ENCODE measurements at regions not wholly inside any gene's neighbourhood (a gene's known extent, or its start where the extent isn't known, plus 50 kb on each side); places are given as distances from the start of the nearest gene placed in this dataset.

DNA sequence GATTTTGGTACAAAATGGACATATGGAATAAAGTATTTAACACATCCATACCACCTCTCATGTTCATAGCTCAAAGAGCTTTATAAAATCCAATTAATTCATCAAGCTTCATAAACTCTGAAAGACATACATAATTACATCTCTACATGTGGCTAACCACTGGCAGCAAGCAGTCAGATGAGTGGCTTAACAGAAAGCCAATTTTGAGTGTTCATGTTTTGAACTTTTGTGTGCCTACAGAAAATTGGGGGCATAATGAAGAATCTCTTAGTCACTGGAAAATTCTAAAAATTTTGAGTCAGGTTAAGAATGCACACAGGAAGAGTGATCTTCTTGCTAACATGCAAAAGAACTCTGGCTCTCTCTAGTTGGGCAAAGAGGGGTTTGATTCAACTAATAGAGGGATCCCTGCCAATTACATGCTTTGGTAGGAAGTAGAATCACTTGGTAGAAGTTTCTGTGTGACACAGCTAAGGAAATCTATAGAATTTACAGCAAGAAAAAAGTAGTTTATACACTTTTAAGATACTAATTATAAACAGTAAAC lies 287.4 kb downstream of the NOL4 start:
- ATAC-seq (no peak), DNase-seq (no peak)
- no peak overlapping the region for H3K27ac ChIP-seq
- H3K27me3 ChIP-seq = no peaks in the 10 kb centered on the region
- no peak overlapping the region for H3K4me3 ChIP-seq
- H3K9me3 ChIP-seq = no peaks in the 10 kb centered on the region
- H3K36me3 ChIP-seq (replicated peaks in 1 of 2; ENCODE audit: insufficient read depth in 1 of 2, low read depth in 2 of 2) = no peaks in the 10 kb centered on the region
- intact Hi-C loops (cut with DNase I) = no loop called here
- TF ChIP-seq, protein P1, sequence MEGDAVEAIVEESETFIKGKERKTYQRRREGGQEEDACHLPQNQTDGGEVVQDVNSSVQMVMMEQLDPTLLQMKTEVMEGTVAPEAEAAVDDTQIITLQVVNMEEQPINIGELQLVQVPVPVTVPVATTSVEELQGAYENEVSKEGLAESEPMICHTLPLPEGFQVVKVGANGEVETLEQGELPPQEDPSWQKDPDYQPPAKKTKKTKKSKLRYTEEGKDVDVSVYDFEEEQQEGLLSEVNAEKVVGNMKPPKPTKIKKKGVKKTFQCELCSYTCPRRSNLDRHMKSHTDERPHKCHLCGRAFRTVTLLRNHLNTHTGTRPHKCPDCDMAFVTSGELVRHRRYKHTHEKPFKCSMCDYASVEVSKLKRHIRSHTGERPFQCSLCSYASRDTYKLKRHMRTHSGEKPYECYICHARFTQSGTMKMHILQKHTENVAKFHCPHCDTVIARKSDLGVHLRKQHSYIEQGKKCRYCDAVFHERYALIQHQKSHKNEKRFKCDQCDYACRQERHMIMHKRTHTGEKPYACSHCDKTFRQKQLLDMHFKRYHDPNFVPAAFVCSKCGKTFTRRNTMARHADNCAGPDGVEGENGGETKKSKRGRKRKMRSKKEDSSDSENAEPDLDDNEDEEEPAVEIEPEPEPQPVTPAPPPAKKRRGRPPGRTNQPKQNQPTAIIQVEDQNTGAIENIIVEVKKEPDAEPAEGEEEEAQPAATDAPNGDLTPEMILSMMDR (IDR thresholded peaks at IDR 0.05) = no peak
- no peak for TF ChIP-seq POLR2A (IDR thresholded peaks at IDR 0.05)
- no peaks in the 10 kb centered on the region for H3K4me1 ChIP-seq

DNA sequence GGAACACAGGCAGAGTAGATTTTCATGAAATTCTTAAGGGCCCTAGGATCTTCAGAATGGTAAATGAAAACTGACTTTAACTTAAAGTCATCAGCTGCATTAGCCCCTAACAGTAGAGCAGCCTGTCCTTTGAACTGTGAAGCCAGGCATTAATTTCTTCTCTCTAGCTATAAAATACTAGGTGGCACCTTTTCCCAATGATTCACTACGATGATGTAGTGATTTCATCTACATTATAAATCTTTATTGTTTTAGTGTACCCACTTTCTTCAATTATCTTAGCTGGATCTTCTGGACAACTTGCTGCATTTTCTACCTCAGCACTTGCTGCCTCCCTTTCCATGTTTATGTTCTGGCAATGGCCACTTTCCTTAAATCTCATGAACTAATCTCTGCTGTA lies 290.5 kb downstream of the NOL4 start:
- no peaks in the 10 kb centered on the region for H3K9me3 ChIP-seq
- no peak for DNase-seq
- TF ChIP-seq POLR2A (IDR thresholded peaks at IDR 0.05) = no peak
- TF ChIP-seq, protein P1 (IDR thresholded peaks at IDR 0.05) = no peak
- H3K4me3 ChIP-seq = no peak overlapping the region
- no peaks in the 10 kb centered on the region for H3K4me1 ChIP-seq
- WGBS, 2 donors = 77 to 91% methylated on average over 1 of the region's 1 CpG
- intact Hi-C loops (cut with DNase I) = no loop called here
- H3K27me3 ChIP-seq = no peaks in the 10 kb centered on the region
- H3K27ac ChIP-seq = no peak overlapping the region
- no peaks in the 10 kb centered on the region for H3K36me3 ChIP-seq (replicated peaks in 1 of 2; ENCODE audit: insufficient read depth in 1 of 2, low read depth in 2 of 2)
- no peak for ATAC-seq

DNA sequence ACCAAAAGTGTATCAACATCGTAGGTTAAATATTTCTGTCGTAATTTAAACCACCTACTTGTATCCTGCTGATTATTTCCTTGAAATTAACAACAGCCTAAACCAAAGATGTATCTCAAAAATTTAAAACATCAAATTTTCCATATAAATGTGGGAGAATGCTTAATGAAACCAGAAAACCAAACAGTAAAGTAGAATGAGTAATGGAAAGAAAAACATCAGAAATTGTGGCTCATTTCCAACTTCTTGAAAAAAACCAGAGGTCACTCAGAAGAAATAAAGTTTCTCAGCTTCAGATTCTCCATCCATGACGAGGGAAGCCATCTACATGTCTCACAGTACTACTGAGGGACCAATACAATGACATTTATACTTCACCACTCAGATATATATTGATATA lies 296.5 kb downstream of the NOL4 start:
- 54 to 57% methylated on average over 3 of the region's 3 CpGs for WGBS, 2 donors
- Histone ChIP-seq H3K36me3 (replicated peaks in 1 of 2; ENCODE audit: insufficient read depth in 1 of 2, low read depth in 2 of 2) (no peaks in the 10 kb centered on the region), H3K27ac (no peak overlapping the region), H3K4me3 (no peak overlapping the region), H3K27me3 (no peaks in the 10 kb centered on the region), H3K4me1 (no peaks in the 10 kb centered on the region), H3K9me3 (no peaks in the 10 kb centered on the region)
- intact Hi-C loops (cut with DNase I) = no loop called here
- ATAC-seq = no peak
- no peak for TF ChIP-seq POLR2A (IDR thresholded peaks at IDR 0.05)
- TF ChIP-seq, protein P1 (IDR thresholded peaks at IDR 0.05) = no peak
- no peak for DNase-seq

DNA sequence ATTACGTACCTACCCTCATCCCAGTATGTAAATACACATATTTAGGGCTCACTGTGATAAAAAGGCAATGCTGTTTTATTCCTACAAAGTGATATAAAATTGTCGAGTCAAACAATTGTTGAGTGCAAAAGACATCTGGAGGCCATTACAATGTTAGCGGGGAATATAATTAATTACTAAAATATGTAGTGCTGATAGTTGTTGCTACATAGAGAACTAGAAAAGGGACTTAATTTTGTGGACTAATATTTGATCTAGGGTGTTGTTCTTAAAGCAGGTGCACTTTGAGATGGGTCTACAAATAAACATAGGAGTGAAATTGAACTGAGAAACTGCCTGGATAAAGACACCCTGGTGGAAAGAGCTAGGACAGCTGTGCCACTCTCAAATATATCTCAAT lies 300.1 kb downstream of the NOL4 start:
- no peaks in the 10 kb centered on the region for H3K27me3 ChIP-seq
- 76 to 80% methylated on average over 3 of the region's 3 CpGs for WGBS, 2 donors
- H3K36me3 ChIP-seq (replicated peaks in 1 of 2; ENCODE audit: insufficient read depth in 1 of 2, low read depth in 2 of 2) = no peaks in the 10 kb centered on the region
- no peak overlapping the region for H3K27ac ChIP-seq
- H3K9me3 ChIP-seq = no peaks in the 10 kb centered on the region
- TF ChIP-seq, protein P1 (IDR thresholded peaks at IDR 0.05) = no peak
- TF ChIP-seq POLR2A (IDR thresholded peaks at IDR 0.05) = no peak
- DNase-seq (no peak), ATAC-seq (no peak)
- H3K4me3 ChIP-seq = no peak overlapping the region
- intact Hi-C loops (cut with DNase I) = no loop called here
- no peaks in the 10 kb centered on the region for H3K4me1 ChIP-seq

DNA sequence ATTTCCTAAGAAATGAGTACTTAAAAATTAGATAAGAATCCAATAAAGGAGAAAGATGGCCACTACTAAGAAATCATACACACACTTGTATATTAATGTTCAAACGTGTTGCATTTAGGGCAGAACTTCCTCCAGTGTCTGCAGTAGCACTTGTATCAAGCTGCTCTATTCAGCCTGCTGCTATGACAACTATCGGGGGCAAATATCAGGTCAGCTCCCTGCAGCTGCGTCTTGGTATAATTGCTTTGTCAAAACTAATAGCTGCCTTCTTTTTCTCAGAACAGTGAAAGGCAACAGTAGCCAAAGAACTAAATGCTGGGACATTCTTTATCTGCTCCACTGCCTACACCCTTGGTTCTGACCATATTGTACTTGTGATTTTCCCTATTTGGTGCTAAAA lies 300.7 kb downstream of the NOL4 start:
- no peak overlapping the region for H3K27ac ChIP-seq
- no peak for TF ChIP-seq POLR2A (IDR thresholded peaks at IDR 0.05)
- TF ChIP-seq, protein P1 (IDR thresholded peaks at IDR 0.05) = no peak
- DNase-seq (no peak), ATAC-seq (no peak)
- no peaks in the 10 kb centered on the region for H3K4me1 ChIP-seq
- no peaks in the 10 kb centered on the region for H3K36me3 ChIP-seq (replicated peaks in 1 of 2; ENCODE audit: insufficient read depth in 1 of 2, low read depth in 2 of 2)
- WGBS, 2 donors = 49 to 52% methylated on average over 3 of the region's 3 CpGs
- intact Hi-C loops (cut with DNase I) = no loop called here
- no peaks in the 10 kb centered on the region for H3K27me3 ChIP-seq
- no peaks in the 10 kb centered on the region for H3K9me3 ChIP-seq
- H3K4me3 ChIP-seq = no peak overlapping the region

Measured in body of pancreas (tissue), 4 donors.